SH-SY5Y (cell line): ENCODE measurements at regions not wholly inside any gene's neighbourhood (a gene's known extent, or its start where the extent isn't known, plus 50 kb on each side); places are given as distances from the start of the nearest gene placed in this dataset.

Experiments used
- GATA2 ChIP-seq: IDR thresholded peaks from 2 replicates; pipeline ENCODE4 v1.6.1; 2011; ENCODE audit warnings: mild to moderate bottlenecking, low read depth, low read length
- GATA3 ChIP-seq: IDR thresholded peaks from 2 replicates; pipeline ENCODE4 v1.6.1; 2011; ENCODE audit warnings: low read depth, mild to moderate bottlenecking, low read length, moderate library complexity

- TF ChIP-seq GATA2, result no peak
- no peak for TF ChIP-seq GATA3
These were observed 108.0 kb upstream of the CIBAR2 start for GRCh38 chr16:85220125-85220839.
